C4-2B (cell line): ENCODE measurements at regions not wholly inside any gene's neighbourhood (a gene's known extent, or its start where the extent isn't known, plus 50 kb on each side); places are given as distances from the start of the nearest gene placed in this dataset.

Source experiments
- H3K27ac ChIP-seq: fragments of 450-650 bp; 2 replicates; pipeline ENCODE4 v1.5.1; 2017
- CTCF ChIP-seq: fragments of 450-650 bp; conservative IDR thresholded peaks from 2 replicates; pipeline ENCODE4 v1.5.1; 2017; ENCODE audit warnings: mild to moderate bottlenecking
- ZFX ChIP-seq: fragments of 450-650 bp; IDR thresholded peaks from 2 replicates; pipeline ENCODE4 v1.6.1; 2017

GRCh38 chr7:1329966-1330800 lies 97.5 kb downstream of the UNCX start:
- TF ChIP-seq ZFX (no peak), CTCF (no peak)

GRCh38 chr7:1330801-1331425 lies 98.2 kb downstream of the UNCX start:
- TF ChIP-seq CTCF (no peak), ZFX (no peak)
- H3K27ac ChIP-seq = no peak overlapping the region

More at GRCh38 chr7:1329966-1330800, 97.5 kb downstream of the UNCX start:
- no peak overlapping the region for H3K27ac ChIP-seq

- no peak for TF ChIP-seq ZFX
- no peak for TF ChIP-seq CTCF
- H3K27ac ChIP-seq = no peak overlapping the region
Measured at GRCh38 chr7:1331561-1332467, 99.1 kb downstream of the UNCX start.

GRCh38 chr7:1336509-1336908 lies 103.8 kb downstream of the UNCX start:
- no peak overlapping the region for H3K27ac ChIP-seq
- TF ChIP-seq ZFX (no peak), CTCF (no peak)

- no peak for TF ChIP-seq ZFX
- TF ChIP-seq CTCF = no peak
- no peak overlapping the region for H3K27ac ChIP-seq
Measured at GRCh38 chr7:1339611-1340010, 106.9 kb downstream of the UNCX start.

GRCh38 chr7:1340031-1340430 lies 107.4 kb downstream of the UNCX start:
- H3K27ac ChIP-seq = no peak overlapping the region
- no peak for TF ChIP-seq ZFX

GRCh38 chr7:1340461-1341360 lies 108.0 kb downstream of the UNCX start:
- no peak overlapping the region for H3K27ac ChIP-seq
- TF ChIP-seq ZFX (no peak), CTCF (no peak)
